Tibial nerve (tissue), 4 donors: ENCODE measurements at regions not wholly inside any gene's neighbourhood (a gene's known extent, or its start where the extent isn't known, plus 50 kb on each side); places are given as distances from the start of the nearest gene placed in this dataset.

ENCODE experiments used
- DNase-seq, 2 donors: peaks; one replicate each; pipeline ENCODE4 v3.0.0-alpha.2; 2019; ENCODE audit warnings: low spot score in 2 of 2
- H3K27ac ChIP-seq, 4 donors: fragments of 200-600 bp; sonication (generic) in 3 of 4; one replicate each; pipeline ENCODE4 v1.5.1; 2017 to 2019; ENCODE audit warnings: mild to moderate bottlenecking in 1 of 4
- H3K27me3 ChIP-seq, 2 donors: fragments of 200-600 bp; sonication (generic) in 1 of 2; one replicate each; pipeline versions ENCODE4 v1.5.1 to v1.6.0; 2017 to 2019
- H3K36me3 ChIP-seq, 3 donors: fragments of 200-600 bp; sonication (generic); one replicate each; pipeline ENCODE4 v1.5.1; 2018 to 2019
- H3K4me1 ChIP-seq, 4 donors: fragments of 200-600 bp; sonication (generic) in 3 of 4; one replicate each; pipeline ENCODE4 v1.5.1; 2017 to 2019
- H3K4me3 ChIP-seq, 4 donors: fragments of 200-600 bp; sonication (generic) in 3 of 4; one replicate each; pipeline ENCODE4 v1.5.1; 2017 to 2019; ENCODE audit warnings: mild to moderate bottlenecking in 1 of 4, moderate library complexity in 1 of 4
- H3K9me3 ChIP-seq, 4 donors: fragments of 200-600 bp; sonication (generic) in 3 of 4; one replicate each; pipeline ENCODE4 v1.5.1; 2017 to 2019
- CTCF ChIP-seq, 5 experiments: fragments of 200-600 bp in 3 of 5; fragments of 450-650 bp in 2 of 5; sonication (generic) in 3 of 5; IDR thresholded peaks; one replicate each; pipeline ENCODE4 v1.5.1; 2016 to 2019; ENCODE audit warnings: antibody characterized with exemption in 5 of 5, mild to moderate bottlenecking in 3 of 5, moderate library complexity in 2 of 5
- EP300 ChIP-seq, 2 donors: sonication (generic); formaldehyde crosslinking; IDR thresholded peaks; one replicate each; pipeline ENCODE4 v1.6.1; 2017; ENCODE audit warnings: antibody characterized with exemption in 2 of 2, mild to moderate bottlenecking in 1 of 2
- POLR2A ChIP-seq, 2 donors: fragments of 450-650 bp; IDR thresholded peaks; one replicate each; pipeline ENCODE4 v1.6.1; 2017; ENCODE audit warnings: antibody characterized with exemption in 2 of 2, mild to moderate bottlenecking in 2 of 2, moderate library complexity in 2 of 2
- WGBS, 2 donors: methylation state at CpG; one replicate each; pipeline ENCODE4 v1.1.5; 2018; 5-methylcytosine and 5-hydroxymethylcytosine counted together

DNA sequence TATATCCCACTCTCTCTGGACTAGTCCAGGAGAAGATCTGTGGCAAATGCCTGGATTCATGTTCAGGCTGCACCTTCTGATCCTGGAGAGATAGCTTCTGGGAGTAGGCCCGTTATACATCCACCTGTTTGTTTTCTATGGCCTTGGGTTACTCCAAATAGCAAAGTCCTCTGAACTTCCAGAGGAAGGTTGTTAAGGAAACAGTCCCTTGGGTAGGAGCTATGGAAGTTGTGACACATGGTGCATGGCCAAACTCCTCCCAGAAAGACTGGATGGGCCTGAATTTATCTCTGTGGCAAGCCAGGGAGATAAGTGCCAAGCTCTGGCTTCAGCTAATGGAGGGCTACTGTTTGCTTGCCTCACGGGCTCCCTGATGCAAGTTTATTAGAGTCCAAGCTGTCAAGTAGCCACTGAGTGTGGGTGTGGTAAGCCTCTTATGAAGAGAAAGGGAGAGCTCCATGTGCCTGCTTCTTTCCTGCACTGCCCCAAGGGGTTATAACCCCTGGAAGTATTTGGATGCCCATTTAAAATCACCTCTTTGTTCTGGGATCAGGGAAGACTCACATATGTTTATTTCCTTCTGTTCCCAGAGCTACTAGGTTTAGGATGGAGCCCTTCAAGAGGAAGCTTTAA is 328.7 kb upstream of the ATP11B start:
- Histone ChIP-seq H3K9me3 (peaks cover 0 to 17% (median 2%) of the 10 kb centered on the region in 4 donors), H3K4me1 (peaks cover 0 to 3% (median 0%) of the 10 kb centered on the region in 4 donors), H3K27me3 (no peaks in the 10 kb centered on the region), H3K27ac (no peak overlapping the region), H3K36me3 (no peaks in the 10 kb centered on the region), H3K4me3 (no peak overlapping the region)
- TF ChIP-seq POLR2A (IDR thresholded peaks at IDR 0.05) (no peak), CTCF (IDR thresholded peaks at IDR 0.05) (no peak), EP300 (IDR thresholded peaks at IDR 0.05) (no peak)
- no peak for DNase-seq
- 72 to 81% methylated on average over 2 of the region's 2 CpGs for WGBS, 2 donors

GRCh38 chr3:182465301-182466185 is 327.8 kb upstream of the ATP11B start:
- no peak overlapping the region for H3K4me3 ChIP-seq
- WGBS, 2 donors = 54 to 67% methylated on average over 3 of the region's 3 CpGs
- DNase-seq = no peak
- no peak overlapping the region for H3K27ac ChIP-seq
- H3K9me3 ChIP-seq = peaks cover 0 to 17% (median 2%) of the 10 kb centered on the region in 4 donors
- no peaks in the 10 kb centered on the region for H3K36me3 ChIP-seq
- peaks cover 0 to 3% (median 0%) of the 10 kb centered on the region in 4 donors for H3K4me1 ChIP-seq
- H3K27me3 ChIP-seq = no peaks in the 10 kb centered on the region
- TF ChIP-seq EP300 (IDR thresholded peaks at IDR 0.05) (no peak), POLR2A (IDR thresholded peaks at IDR 0.05) (no peak), CTCF (IDR thresholded peaks at IDR 0.05) (no peak)

GRCh38 chr3:182469086-182469485 is 324.2 kb upstream of the ATP11B start:
- no peaks in the 10 kb centered on the region for H3K36me3 ChIP-seq
- H3K9me3 ChIP-seq = no peaks in the 10 kb centered on the region
- H3K27me3 ChIP-seq = no peaks in the 10 kb centered on the region
- WGBS, 2 donors = 90 to 96% methylated on average over 2 of the region's 2 CpGs
- H3K4me3 ChIP-seq = no peak overlapping the region
- TF ChIP-seq POLR2A (IDR thresholded peaks at IDR 0.05) (no peak), EP300 (IDR thresholded peaks at IDR 0.05) (no peak), CTCF (IDR thresholded peaks at IDR 0.05) (no peak)
- H3K4me1 ChIP-seq = peaks cover 0 to 3% (median 0%) of the 10 kb centered on the region in 4 donors
- DNase-seq = no peak
- no peak overlapping the region for H3K27ac ChIP-seq

- no peaks in the 10 kb centered on the region for H3K36me3 ChIP-seq
- DNase-seq = no peak
- no peaks in the 10 kb centered on the region for H3K4me1 ChIP-seq
- no peaks in the 10 kb centered on the region for H3K27me3 ChIP-seq
- no peaks in the 10 kb centered on the region for H3K9me3 ChIP-seq
- no peak overlapping the region for H3K4me3 ChIP-seq
- TF ChIP-seq CTCF (IDR thresholded peaks at IDR 0.05) = no peak
- no peak for TF ChIP-seq EP300 (IDR thresholded peaks at IDR 0.05)
- no peak for TF ChIP-seq POLR2A (IDR thresholded peaks at IDR 0.05)
- 79 to 92% methylated on average over 1 of the region's 1 CpG for WGBS, 2 donors
- no peak overlapping the region for H3K27ac ChIP-seq
Measured at GRCh38 chr3:182470187-182470586, 323.1 kb upstream of the ATP11B start.

GRCh38 chr3:182473191-182473710 is 320.1 kb upstream of the ATP11B start:
- H3K4me1 ChIP-seq = no peaks in the 10 kb centered on the region
- TF ChIP-seq POLR2A (IDR thresholded peaks at IDR 0.05) (no peak), EP300 (IDR thresholded peaks at IDR 0.05) (no peak), CTCF (IDR thresholded peaks at IDR 0.05) (no peak)
- no peaks in the 10 kb centered on the region for H3K27me3 ChIP-seq
- H3K9me3 ChIP-seq = no peaks in the 10 kb centered on the region
- no peaks in the 10 kb centered on the region for H3K36me3 ChIP-seq
- H3K27ac ChIP-seq = no peak overlapping the region
- WGBS, 2 donors = 82 to 89% methylated on average over 1 of the region's 1 CpG
- DNase-seq = no peak
- H3K4me3 ChIP-seq = no peak overlapping the region
